D341Med (cell line): ENCODE measurements at regions not wholly inside any gene's neighbourhood (a gene's known extent, or its start where the extent isn't known, plus 50 kb on each side); places are given as distances from the start of the nearest gene placed in this dataset.

Experiments used
- DNase-seq: peaks from one replicate; pipeline ENCODE4 v3.0.0; 2012; ENCODE audit warnings: low spot score

- no peak for DNase-seq
These were observed 119.5 kb upstream of the CD93 start for GRCh38 chr20:23205611-23206041.

GRCh38 chr20:23205211-23205610, 119.1 kb upstream of the CD93 start:
- DNase-seq, result no peak

- peak; percentile 0 for DNase-seq
These were observed 118.0 kb upstream of the CD93 start for GRCh38 chr20:23203951-23204730.

DNA sequence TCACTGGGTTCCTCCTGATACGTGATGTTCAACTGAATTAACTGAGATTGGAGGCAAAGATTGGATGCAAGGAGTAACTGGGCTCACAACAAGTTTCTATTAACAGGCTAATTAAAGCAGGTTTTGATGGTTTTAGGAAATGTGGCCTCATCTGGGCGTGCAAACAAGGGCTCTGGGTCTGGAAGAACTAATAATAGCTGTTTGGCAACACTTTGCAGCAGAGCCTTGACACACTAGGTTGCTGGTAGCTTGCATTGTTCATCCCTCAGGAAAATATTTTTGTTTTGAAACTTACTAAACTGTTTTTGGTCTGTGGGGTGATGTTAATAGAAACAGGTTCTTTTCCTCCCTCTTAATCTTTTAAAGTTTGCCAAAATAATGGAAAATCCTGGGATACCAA, 117.2 kb upstream of the CD93 start:
- DNase-seq, result no peak

- DNase-seq, result no peak
These were observed 115.5 kb upstream of the CD93 start for GRCh38 chr20:23201658-23202057.

DNA sequence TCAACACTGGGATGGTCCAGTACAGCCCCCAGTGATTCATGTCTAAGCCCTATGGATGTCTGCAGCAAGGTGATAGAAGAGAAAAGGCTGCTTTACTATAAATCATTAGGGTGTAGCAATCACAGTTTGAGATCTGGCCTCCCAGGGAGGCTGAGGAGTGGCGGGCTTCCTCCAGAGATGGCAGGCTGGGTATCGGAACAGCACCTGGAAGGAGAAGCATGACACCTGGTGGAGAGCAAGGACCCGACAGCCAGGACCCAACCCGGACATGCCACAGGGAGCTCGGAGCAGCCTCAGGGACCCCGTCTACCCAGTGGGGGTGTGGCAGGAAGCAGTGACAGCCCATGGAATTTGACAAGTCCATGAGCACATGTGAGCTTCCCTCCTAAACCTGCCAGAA, 114.8 kb upstream of the CD93 start:
- no peak for DNase-seq

DNA sequence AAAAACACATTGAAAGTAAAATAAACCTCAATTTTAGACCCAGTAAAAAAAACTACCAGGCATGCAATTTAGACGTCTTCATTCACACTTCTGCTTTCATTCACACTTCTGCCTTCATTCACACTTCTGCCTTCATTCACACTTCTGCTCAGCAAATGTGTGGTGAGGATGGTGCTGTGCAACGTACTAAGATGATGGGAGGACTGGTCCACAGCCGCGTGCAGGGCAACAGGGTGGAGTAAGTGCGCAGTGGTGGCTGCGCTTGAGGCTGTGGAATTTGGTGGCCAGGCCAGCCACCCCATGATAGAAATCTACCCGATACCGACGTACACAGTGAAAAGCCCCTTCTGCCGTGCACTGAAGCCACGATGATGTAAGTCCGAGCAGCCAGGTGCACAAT, 114.3 kb upstream of the CD93 start:
- DNase-seq, result no peak

- DNase-seq, result no peak
These were observed 113.2 kb upstream of the CD93 start for GRCh38 chr20:23199356-23199755.

GRCh38 chr20:23198815-23199214, 112.7 kb upstream of the CD93 start:
- DNase-seq, result no peak

DNA sequence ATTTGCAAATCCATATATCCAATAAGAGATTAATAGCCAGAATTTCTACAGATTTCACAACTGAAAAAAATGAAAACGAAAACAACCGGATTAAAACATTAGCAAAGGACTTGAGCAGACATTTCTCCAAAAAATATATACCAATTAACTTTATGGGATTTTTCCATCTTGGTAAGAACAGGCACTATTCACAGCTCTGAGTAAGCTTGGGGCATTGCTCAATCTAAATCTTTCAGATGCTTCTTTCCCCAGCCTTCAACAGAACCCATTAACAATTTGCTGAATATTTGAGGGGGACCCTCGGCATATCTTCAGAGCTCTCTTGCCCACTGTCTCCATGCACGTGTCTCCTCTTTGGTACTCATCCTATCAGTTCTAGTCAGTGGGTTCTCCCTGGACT, 111.7 kb upstream of the CD93 start:
- no peak for DNase-seq

DNA sequence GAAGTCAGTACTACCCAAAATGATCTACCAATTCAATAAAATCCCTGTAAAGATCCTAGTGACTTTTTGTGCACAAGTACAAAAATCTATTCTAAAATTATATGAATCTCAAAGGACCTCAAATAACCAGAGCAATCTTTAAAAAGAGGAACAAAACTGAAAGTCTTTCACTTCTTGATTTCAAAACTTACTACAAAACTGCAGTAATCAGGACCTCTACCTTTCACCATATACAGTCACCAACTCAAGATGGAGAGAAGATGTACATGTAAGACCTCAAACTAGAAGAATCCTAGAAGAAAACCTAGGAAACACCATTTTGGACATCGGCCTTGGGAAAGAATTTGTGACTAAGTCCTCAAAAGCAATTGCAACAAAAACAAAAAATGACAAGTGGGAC, 109.5 kb upstream of the CD93 start:
- DNase-seq, result no peak

GRCh38 chr20:23193801-23194384, 107.8 kb upstream of the CD93 start:
- DNase-seq, result no peak

- no peak for DNase-seq
These were observed 106.3 kb upstream of the CD93 start for GRCh38 chr20:23192469-23192868.

DNA sequence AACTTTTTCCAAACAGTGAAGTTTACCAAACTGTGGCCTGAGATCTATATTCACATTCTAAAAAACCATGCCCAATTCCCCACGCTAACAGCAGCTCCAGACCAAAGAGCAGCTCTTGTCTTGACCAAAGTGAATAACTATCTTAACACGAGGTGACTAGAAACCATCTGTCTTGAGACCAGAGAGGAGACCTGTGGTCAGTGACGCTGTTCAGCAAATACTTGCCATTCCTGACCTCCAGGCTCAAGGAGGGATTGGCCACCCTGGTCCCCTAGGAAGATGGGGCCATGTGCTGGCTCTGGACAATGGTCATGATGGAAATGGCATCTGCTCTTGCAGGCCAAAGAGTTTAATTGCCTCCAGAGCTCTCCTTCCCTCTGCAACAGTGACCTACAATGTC, 104.4 kb upstream of the CD93 start:
- no peak for DNase-seq

- DNase-seq, result no peak
These were observed 103.7 kb upstream of the CD93 start for GRCh38 chr20:23189854-23190253.

GRCh38 chr20:23189341-23189740, 103.2 kb upstream of the CD93 start:
- DNase-seq, result no peak

GRCh38 chr20:23188377-23189169, 102.4 kb upstream of the CD93 start:
- DNase-seq, result no peak

DNA sequence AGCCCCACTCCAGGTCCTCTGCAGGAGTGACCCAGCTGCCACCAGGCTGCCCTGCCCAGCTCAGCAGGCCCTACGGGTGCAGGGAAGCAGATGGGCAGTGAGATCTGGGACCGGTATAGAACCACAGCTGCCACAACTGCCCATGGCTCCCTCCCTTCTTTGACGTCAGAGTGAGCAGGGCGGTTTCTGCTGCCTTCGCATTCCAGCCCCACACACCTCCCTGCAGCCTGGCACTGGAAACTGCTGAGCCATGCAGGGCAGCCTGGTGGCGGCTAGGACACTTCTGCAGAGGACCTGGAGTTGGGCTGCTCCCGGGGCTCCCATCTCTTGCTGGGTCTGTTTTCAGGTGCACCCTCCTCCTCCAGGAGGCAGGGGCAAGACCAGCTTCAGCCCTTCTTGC, 101.6 kb upstream of the CD93 start:
- no peak for DNase-seq

- no peak for DNase-seq
These were observed 100.7 kb upstream of the CD93 start for GRCh38 chr20:23186808-23187207.

GRCh38 chr20:23180451-23180921, 94.4 kb upstream of the CD93 start:
- DNase-seq, result no peak

GRCh38 chr20:23179766-23180403, 93.8 kb upstream of the CD93 start:
- no peak for DNase-seq

DNA sequence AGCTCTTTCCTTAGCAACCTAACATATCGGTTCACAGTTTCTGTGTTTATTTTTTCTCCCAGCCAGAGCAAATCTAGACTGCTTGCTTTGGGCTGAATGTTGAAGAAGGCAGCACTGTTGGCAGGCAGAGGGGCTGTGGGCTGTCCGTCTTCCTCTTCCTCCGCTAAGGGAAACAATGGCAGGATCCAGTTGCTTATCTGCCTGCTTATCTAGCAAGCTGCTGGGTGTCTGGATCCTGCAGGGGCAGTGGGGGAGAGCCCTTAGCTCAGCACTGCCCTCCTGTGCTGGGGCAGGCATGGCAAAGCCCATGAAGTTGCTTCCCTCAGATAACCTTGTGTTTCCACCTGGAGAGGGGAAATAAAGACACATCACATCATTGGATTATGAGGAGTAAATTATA, 92.7 kb upstream of the CD93 start:
- DNase-seq, result no peak

GRCh38 chr20:23174821-23175220, 88.7 kb upstream of the CD93 start:
- no peak for DNase-seq
